Left kidney (tissue), 1 donor: ENCODE measurements at regions not wholly inside any gene's neighbourhood (a gene's known extent, or its start where the extent isn't known, plus 50 kb on each side); places are given as distances from the start of the nearest gene placed in this dataset.
A peak's percentile ranks its signal among the peaks of the same experiment; 100 is the strongest.
"Not testable (repeated sequence)": the region's sequence is repeated elsewhere in the genome, so short reads cannot be mapped to it uniquely, and the experiment has no call there.

Experiments used
- DNase-seq: peaks from one replicate; pipeline ENCODE4 v3.0.0-alpha.2; 2013

- no peak for DNase-seq
Measured at GRCh38 chr2:207409517-207409916, 120.2 kb upstream of the CREB1 start.

DNA sequence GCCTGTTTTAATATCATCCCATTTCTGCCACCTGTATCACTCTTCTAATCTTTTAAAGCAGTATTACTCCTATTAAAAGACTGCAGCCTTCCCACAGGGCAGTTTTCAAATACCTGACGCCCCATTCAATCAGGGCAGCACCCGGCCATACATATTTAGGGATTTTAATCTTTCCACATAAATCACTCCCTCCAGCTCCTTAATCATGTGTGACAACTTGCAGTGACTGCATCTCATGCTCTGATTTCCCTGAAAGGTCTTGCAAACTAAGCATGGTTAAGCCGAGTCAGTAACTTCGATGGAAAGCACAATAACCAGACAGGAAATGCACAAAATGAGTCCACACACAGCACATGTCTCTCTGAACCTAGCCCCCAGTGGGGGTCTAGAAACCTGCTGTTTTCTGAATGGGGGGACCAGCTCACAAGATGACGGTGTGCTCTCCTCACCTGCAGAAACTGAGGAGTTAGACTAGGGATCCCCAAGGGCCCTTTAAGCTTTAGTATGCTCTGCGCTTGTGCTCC lies 116.9 kb upstream of the CREB1 start:
- DNase-seq, result no peak

- no peak for DNase-seq
Measured at GRCh38 chr2:207413376-207413907, 116.3 kb upstream of the CREB1 start.

- DNase-seq, result no peak
Measured at GRCh38 chr2:207416111-207416510, 113.7 kb upstream of the CREB1 start.

- no peak for DNase-seq
Measured at GRCh38 chr2:207416900-207417299, 112.9 kb upstream of the CREB1 start.

DNA sequence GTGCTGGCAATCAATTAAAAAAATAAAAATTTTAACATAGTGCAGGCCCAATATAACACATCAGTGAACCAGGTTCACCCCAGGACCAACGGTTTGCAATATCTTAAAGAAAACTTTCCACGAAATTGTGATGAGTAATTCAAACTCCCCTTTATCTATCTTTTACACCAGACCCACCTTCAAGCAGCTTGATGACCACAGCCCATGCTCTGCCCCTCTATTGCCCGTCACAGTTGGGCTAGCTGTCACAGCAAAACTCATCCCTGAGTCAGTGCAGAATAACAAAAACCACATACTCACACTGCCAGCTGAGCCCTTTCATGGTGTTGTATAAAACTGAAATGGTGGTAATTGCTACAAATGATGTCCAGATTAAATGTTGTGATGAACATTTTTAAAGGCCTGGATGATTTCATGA lies 112.5 kb upstream of the CREB1 start:
- DNase-seq, result no peak

DNA sequence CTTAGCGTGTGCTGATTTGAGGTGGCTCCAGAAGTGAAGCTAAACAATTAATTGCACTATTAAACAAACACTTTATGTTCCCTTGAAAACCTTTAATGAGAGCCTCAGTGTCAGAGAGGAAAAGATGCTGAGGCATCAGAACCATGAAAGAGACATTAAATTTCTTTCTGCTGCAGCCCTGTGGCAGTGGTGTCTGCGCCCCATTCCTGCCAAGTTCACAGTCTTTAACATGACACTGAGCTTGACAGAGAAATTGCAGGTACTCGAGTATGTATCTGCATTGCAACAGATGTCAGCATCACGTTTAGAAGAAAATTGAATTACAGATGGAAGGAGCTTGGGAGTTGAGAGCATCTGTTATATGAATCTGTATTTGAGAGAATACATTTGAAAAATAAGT lies 111.3 kb upstream of the CREB1 start:
- DNase-seq, result no peak

GRCh38 chr2:207419331-207419730 lies 110.4 kb upstream of the CREB1 start:
- DNase-seq, result no peak

DNA sequence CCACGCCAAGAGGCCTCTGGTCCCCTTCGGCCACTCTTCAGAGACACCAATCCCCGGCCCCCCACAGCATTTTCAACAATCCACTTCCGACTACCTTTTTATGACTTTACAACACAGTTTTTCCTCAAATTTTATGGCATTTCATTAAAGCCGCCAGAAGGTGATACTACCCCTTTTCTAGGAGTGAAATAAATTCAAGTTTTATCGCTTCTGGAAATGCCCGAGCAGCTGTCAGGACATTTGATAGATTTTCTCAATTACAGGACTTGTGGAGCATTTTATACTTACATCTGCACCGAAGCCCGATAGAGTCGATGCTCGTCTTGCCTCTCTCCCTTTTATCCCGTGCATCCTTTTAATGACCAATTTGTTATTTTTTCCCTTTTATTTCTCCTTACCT lies 108.1 kb upstream of the CREB1 start:
- peak; percentile 75 for DNase-seq

DNA sequence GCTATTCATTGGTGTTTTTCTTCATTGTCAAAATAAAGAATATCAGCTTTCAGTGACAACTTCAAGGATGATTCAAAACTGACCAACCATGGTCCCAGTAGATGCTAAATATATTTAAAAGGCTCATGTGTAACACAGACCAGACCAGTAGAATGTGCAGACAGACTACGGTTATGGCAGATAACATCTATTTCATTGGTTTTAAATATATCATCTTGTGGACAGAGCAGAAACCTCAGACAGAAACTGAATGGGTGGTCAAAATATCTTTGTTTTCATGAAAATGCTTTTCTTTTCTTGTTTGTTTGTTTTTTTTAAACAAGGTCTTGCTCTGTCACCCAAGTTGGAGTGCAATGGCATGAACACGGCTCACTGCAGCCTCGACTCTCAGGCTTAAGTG lies 107.4 kb upstream of the CREB1 start:
- no peak for DNase-seq

DNA sequence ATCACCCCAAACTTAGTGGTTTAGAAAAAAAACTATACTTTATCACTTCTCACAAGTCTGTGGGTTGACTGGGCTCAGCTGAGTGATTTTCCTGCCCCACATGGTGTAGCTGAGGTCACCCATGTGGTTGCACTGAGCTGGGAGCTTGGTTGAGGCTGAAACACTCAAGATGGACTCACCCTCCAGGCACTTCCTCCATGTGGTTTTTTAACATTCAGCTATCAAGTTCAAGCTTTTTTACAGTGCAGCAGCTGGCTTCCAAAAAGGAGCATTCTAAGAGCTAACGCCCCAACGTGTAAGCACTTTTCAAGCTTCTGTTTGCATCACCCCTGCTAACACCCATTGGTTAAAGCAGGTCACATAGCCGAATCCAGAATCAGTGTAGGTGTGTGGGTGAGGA lies 105.9 kb upstream of the CREB1 start:
- DNase-seq, result no peak

DNA sequence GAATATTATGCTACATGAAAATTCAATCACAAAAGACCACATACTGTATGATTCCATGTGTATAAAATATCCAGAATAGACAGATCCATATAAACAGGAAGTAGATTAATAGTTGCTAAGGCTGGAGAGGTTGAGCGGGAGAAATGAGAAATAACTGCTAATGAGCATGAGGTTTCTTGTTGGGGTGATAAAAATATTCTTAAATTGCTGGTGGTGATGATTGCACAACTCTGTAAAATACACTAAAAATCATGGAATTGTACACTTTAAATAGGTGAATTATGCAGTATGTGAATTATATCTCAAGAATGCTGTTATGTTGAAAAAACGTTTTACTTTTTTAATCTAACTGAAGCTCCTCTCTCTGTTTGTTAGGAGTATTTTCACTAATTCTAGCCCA lies 101.8 kb upstream of the CREB1 start:
- no peak for DNase-seq

DNA sequence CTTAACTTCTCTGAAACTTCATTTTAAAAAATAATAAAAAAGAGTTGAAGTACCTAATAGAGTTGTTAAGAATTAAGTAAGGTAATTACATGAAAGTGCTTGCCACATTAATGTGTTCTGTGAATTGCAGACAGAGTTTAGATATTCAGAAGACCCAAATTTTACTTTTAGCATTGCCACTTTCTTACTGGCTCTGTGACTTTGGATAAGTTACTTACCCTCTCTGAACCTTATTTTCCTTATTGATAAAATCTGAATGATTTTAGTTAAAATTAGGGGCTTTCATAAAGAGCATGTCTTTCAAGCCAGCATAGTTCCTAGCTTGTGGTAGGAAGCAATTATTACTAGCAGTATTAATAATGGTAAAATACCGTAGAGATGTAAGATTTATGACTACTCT lies 101.2 kb upstream of the CREB1 start:
- no peak for DNase-seq

DNA sequence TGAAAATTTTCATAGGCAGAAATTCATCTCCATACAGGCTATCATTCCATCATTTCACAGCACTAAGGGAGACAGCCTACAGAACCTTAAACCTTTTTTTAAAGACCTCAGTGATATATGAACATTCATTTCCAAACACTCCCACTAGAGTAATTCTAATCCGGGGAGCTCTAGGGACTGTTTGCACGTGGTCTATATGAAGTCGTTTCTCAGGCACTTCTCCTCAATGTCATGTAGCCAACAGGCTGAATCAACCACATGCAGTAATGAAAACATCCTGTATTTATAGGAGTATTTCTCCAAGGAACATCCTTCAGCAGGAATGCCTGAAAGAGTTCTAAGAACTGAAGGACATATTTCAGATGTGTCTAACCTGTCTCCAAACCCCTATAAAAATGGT lies 97.3 kb upstream of the CREB1 start:
- DNase-seq, result no peak

DNA sequence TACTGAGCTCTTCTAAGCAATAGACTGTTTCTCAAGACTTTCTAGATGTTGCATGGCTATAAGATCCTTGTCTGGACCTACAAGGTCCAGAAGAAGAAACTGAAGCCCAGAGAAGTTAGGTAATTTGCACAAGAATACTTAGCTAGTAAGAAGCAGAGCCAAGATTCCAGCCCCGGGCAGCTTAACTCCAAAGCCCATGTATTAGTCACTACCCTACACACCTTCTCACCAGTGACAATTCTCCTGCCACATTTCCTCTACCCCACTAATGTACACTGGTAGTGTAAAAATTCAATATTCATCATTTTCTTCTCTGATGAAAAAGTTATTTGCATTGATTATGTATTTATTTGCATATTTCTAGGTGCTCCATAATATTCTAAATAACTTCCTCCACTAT lies 95.5 kb upstream of the CREB1 start:
- DNase-seq, result no peak

GRCh38 chr2:207434899-207435465 lies 94.8 kb upstream of the CREB1 start:
- DNase-seq, result no peak

DNA sequence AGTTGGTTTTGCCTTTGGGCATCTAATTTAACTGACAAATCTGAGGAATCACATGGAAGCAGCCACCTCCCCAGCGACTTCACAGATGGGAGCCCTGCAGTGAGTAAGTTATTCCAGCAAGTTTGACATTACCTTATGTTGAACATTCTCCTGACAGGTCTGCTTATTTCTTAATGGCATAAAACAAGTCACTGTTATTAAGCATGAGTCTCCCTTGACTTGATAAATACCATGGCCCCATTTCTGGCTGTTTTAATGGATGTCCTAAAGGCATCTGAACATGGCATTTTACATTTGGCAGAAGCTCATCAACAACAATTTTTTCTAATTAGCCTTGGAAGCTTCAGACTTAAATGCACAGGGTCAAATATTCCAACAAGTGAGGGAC lies 92.6 kb upstream of the CREB1 start:
- DNase-seq, result no peak

DNA sequence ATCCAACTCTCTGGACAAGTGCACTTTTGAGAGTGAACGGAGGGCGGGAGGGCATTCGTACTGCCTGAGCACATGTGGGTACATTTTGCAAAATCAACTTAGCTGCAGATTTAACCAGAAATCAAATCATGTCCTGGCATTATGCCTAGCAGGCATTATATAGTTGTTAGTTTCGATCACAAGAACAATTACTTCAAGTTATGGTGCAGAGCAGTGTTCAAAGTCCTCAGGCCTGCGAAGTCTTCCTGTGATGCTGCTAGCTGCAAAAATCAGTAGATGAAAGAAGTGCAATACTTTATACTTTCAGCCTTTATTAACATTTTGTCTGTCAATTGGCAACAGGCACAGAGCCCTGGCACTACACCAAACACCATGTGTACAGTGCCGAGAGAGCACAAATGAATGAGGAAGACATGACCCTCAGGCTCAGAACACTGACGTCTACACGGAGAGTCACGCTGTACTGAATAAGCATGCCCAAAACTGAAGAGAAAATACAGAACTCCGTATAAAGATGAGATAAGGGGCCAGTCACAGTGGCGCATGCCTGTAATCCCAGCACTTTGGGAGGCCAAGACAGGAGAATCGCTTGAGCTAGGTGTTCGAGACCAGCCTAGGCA lies 92.1 kb upstream of the CREB1 start:
- DNase-seq, result no peak

- DNase-seq, result no peak
Measured at GRCh38 chr2:207438414-207439126, 91.2 kb upstream of the CREB1 start.

DNA sequence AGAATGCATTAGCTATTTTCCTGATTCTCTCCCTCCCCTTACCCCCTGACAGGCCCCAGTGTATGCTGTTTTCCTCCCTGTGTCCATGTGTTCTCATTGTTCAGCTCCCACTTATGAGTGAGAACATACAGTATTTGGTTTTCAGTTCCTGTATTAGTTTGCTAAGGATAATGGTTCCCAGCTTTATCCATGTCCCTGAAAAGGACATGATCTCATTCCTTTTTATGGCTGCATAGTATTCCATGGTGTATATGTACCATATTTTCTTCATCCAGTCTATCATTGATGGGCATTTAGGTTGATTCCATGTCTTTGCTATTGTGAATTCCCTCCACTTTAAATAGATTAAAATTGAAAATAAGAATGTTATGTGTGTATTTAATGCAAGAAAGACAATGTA lies 89.9 kb upstream of the CREB1 start:
- not testable (repeated sequence) for DNase-seq

GRCh38 chr2:207444756-207445155 lies 85.0 kb upstream of the CREB1 start:
- no peak for DNase-seq

DNA sequence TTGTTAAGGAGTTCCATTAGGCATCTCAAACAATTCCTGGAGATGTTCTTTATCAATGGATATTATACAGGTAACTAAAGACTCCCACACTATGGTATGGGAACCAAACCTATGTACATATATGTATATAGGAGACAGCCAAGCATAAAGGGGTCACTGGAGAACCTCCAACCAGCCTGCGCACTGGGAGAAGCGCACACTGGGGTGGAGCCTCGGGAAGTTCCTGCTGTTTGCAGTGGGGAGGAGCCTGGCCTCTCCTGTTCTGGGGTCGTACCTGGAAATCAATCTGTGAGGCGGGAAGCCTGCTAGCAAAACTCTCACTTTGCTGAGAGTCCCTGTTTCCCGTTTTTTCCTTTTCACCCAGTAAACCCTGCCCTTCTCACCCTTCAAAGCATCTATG lies 83.1 kb upstream of the CREB1 start:
- DNase-seq, result no peak

GRCh38 chr2:207448006-207448405 lies 81.8 kb upstream of the CREB1 start:
- DNase-seq, result no peak
